ENCODE measurements at regions not wholly inside any gene's neighbourhood (a gene's known extent, or its start where the extent isn't known, plus 50 kb on each side); places are given as distances from the start of the nearest gene placed in this dataset.

- no peaks in the 10 kb centered on the region for H3F3A ChIP-seq (replicated peaks; ENCODE audit: low read depth)
- no peak overlapping the region for H3K27ac ChIP-seq (ENCODE audit: low read depth)
- no peaks in the 10 kb centered on the region for H3K27me3 ChIP-seq (ENCODE audit: insufficient read depth)
- H3K4me3 Mint-ChIP-seq: no peak overlapping the region
- no peaks in the 10 kb centered on the region for H3K36me3 ChIP-seq (ENCODE audit: insufficient read depth)
- H3K9me3 Mint-ChIP-seq: peaks cover 11% of the 10 kb centered on the region; the same call in 2 of the 3 replicates
- H3K36me3 Mint-ChIP-seq (ENCODE audit: low read depth): peaks cover 7% of the 10 kb centered on the region; the same call in 2 of the 3 replicates
- no peaks in the 10 kb centered on the region for H4K20me1 ChIP-seq (replicated peaks; ENCODE audit: insufficient read depth)
- no peak overlapping the region for H3K27ac Mint-ChIP-seq
- TF ChIP-seq ZNF114 (CRISPR knock-in tag; IDR thresholded peaks at IDR 0.05): no peak
- no peak for TF ChIP-seq CREB1 (CRISPR knock-in tag; IDR thresholded peaks at IDR 0.05; ENCODE audit: low read depth)
- TF ChIP-seq, protein P1, sequence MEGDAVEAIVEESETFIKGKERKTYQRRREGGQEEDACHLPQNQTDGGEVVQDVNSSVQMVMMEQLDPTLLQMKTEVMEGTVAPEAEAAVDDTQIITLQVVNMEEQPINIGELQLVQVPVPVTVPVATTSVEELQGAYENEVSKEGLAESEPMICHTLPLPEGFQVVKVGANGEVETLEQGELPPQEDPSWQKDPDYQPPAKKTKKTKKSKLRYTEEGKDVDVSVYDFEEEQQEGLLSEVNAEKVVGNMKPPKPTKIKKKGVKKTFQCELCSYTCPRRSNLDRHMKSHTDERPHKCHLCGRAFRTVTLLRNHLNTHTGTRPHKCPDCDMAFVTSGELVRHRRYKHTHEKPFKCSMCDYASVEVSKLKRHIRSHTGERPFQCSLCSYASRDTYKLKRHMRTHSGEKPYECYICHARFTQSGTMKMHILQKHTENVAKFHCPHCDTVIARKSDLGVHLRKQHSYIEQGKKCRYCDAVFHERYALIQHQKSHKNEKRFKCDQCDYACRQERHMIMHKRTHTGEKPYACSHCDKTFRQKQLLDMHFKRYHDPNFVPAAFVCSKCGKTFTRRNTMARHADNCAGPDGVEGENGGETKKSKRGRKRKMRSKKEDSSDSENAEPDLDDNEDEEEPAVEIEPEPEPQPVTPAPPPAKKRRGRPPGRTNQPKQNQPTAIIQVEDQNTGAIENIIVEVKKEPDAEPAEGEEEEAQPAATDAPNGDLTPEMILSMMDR (conservative IDR thresholded peaks at IDR 0.05; ENCODE audit: low read depth in 2 of 2): no peak
- no peak for TF ChIP-seq NANOG (IDR thresholded peaks at IDR 0.05; ENCODE audit: borderline replicate concordance)
- TF ChIP-seq JUNB (IDR thresholded peaks at IDR 0.05; ENCODE audit: unreplicated experiment): no peak
- H2AFZ ChIP-seq: no peak overlapping the region
- ATAC-seq (no peak), DNase-seq (ENCODE audit: low spot score) (no peak)
- H3K4me1 Mint-ChIP-seq: no peaks in the 10 kb centered on the region
- H3K4me1 ChIP-seq (ENCODE audit: insufficient read depth): 0 out of 2 replicates have a peak, but pooled peaks cover 6% of the 10 kb centered on the region
- H3K4me3 ChIP-seq: no peak overlapping the region
- H3K27me3 Mint-ChIP-seq (ENCODE audit: insufficient read depth, low read depth, poor library complexity): no peaks in the 10 kb centered on the region
- no peaks in the 10 kb centered on the region for H3K79me2 ChIP-seq (replicated peaks; ENCODE audit: insufficient read depth)
- no peak overlapping the region for H3K4me2 ChIP-seq
- H3K9me2 ChIP-seq (ENCODE audit: insufficient read depth): no peaks in the 10 kb centered on the region
Observed at GRCh38 chrX:4663085-4663484, 949.6 kb upstream of the PRKX start.

- no peak overlapping the region for H3K4me3 Mint-ChIP-seq
- peaks cover 5% of the 10 kb centered on the region; the same call in 2 of the 3 replicates for H3K9me3 Mint-ChIP-seq
- H2AFZ ChIP-seq: no peak overlapping the region
- H3F3A ChIP-seq (replicated peaks; ENCODE audit: low read depth): no peaks in the 10 kb centered on the region
- H3K4me1 Mint-ChIP-seq: no peaks in the 10 kb centered on the region
- H3K4me2 ChIP-seq: no peak overlapping the region
- H3K27me3 Mint-ChIP-seq (ENCODE audit: insufficient read depth, low read depth, poor library complexity): no peaks in the 10 kb centered on the region
- H3K27ac ChIP-seq (ENCODE audit: low read depth): no peak overlapping the region
- H3K27ac Mint-ChIP-seq: no peak overlapping the region
- H4K20me1 ChIP-seq (replicated peaks; ENCODE audit: insufficient read depth): no peaks in the 10 kb centered on the region
- no peaks in the 10 kb centered on the region for H3K27me3 ChIP-seq (ENCODE audit: insufficient read depth)
- H3K4me1 ChIP-seq (ENCODE audit: insufficient read depth): 0 out of 2 replicates have a peak, but pooled peaks cover 6% of the 10 kb centered on the region
- no peaks in the 10 kb centered on the region for H3K9me2 ChIP-seq (ENCODE audit: insufficient read depth)
- no peak for DNase-seq (ENCODE audit: low spot score)
- no peak overlapping the region for H3K4me3 ChIP-seq
- H3K36me3 ChIP-seq (ENCODE audit: insufficient read depth): no peaks in the 10 kb centered on the region
- no peak for ATAC-seq
- no peaks in the 10 kb centered on the region for H3K79me2 ChIP-seq (replicated peaks; ENCODE audit: insufficient read depth)
- peaks cover 6% of the 10 kb centered on the region; the same call in 1 of the 3 replicates for H3K36me3 Mint-ChIP-seq (ENCODE audit: low read depth)
- TF ChIP-seq ZNF114 (CRISPR knock-in tag; IDR thresholded peaks at IDR 0.05) (no peak), ETS1 (IDR thresholded peaks at IDR 0.05) (no peak), ZNF331 (CRISPR knock-in tag; IDR thresholded peaks at IDR 0.05; ENCODE audit: low read depth) (no peak), JUNB (IDR thresholded peaks at IDR 0.05; ENCODE audit: unreplicated experiment) (no peak), NANOG (IDR thresholded peaks at IDR 0.05; ENCODE audit: borderline replicate concordance) (no peak), STAT1 (IDR thresholded peaks at IDR 0.05; ENCODE audit: unreplicated experiment) (no peak), CREB1 (CRISPR knock-in tag; IDR thresholded peaks at IDR 0.05; ENCODE audit: low read depth) (no peak), EZH2phosphoT487 (IDR thresholded peaks at IDR 0.05; ENCODE audit: unreplicated experiment) (no peak), ZNF462 (CRISPR knock-in tag; IDR thresholded peaks at IDR 0.05) (no peak)
Observed at GRCh38 chrX:4661771-4662170, 948.3 kb upstream of the PRKX start.
